HUES48 (cell line): ENCODE measurements at regions not wholly inside any gene's neighbourhood (a gene's known extent, or its start where the extent isn't known, plus 50 kb on each side); places are given as distances from the start of the nearest gene placed in this dataset.

Experiments used
- H3K27ac ChIP-seq: one replicate; pipeline ENCODE4 v1.7.0; 2013; ENCODE audit warnings: low read depth, low read length, inconsistent platforms
- H3K27me3 ChIP-seq: 2 replicates; pipeline ENCODE4 v1.6.1; 2013; ENCODE audit warnings: mild to moderate bottlenecking, low read length; ENCODE audit not compliant: control insufficient read depth, insufficient read depth
- H3K36me3 ChIP-seq: 2 replicates; pipeline ENCODE4 v1.6.1; 2013; ENCODE audit warnings: low read length; ENCODE audit not compliant: control insufficient read depth, insufficient read depth
- H3K4me1 ChIP-seq: 2 replicates; pipeline ENCODE4 v1.6.1; 2013; ENCODE audit warnings: mild to moderate bottlenecking, low read length; ENCODE audit not compliant: control insufficient read depth, insufficient read depth
- H3K4me3 ChIP-seq: 2 replicates; pipeline ENCODE4 v1.5.1; 2013; ENCODE audit warnings: mild to moderate bottlenecking, low read depth, low read length
- H3K9ac ChIP-seq: 2 replicates; pipeline ENCODE4 v1.6.1; 2013; ENCODE audit warnings: mild to moderate bottlenecking, low read depth, low read length, moderate library complexity
- H3K9me3 ChIP-seq: 2 replicates; pipeline ENCODE4 v1.6.1; 2013; ENCODE audit warnings: low read length; ENCODE audit not compliant: control insufficient read depth, insufficient read depth

DNA sequence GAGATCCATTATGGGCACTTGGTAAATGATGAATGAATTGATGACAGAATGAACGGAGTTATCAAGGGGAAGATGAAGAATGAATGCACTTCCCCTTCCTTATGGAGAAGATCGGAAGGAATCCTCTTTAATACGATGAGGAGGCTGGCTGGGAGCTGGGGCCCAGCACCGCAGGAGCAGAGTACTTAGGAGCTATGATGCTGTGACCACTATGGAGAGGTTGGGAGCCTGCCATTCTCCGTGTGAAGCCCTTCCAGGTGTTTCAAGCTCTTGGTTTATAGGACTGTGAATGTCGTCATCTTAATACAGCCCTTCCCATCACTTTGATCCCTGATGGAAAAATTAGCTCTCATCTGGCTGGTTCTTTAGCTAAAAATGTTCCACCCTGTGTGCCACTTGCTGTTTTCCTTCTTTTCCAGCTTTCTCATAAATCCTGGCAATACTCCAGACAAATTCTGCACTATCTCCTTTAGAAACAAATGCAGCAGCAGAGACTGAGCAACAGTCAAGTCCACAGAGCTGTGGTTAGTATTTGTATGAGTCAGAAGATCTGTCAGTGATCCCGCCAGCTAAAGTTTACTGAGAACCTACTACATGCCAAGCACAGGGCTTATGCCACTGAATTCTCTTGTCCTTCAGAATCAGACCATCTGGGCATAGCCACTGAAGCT lies 263.1 kb upstream of the CRY1 start:
- H3K36me3 ChIP-seq: no peaks in the 10 kb centered on the region
- H3K9me3 ChIP-seq: peaks cover 7% of the 10 kb centered on the region; the same call in 1 of the 2 replicates
- H3K4me3 ChIP-seq: no peak overlapping the region
- H3K27ac ChIP-seq: no peak overlapping the region
- H3K4me1 ChIP-seq: no peaks in the 10 kb centered on the region
- H3K9ac ChIP-seq: no peak overlapping the region
- no peaks in the 10 kb centered on the region for H3K27me3 ChIP-seq

DNA sequence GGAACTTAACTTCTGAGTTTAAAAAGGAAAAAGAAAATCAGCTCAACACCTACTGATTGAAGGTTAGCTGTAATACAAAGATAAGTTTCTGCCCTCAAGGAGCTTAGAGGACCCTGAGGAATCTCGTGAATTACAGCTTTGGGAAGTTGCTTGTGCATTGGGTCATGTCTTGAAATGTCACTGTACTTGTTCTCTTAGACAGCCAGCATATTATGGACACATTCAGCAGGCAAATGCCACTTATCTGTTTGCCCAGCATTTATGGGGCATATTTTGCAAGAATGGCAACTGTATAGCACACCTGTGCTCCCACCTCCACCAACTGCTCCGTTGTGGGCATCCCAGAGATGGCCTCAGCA lies 263.6 kb upstream of the CRY1 start:
- H3K27me3 ChIP-seq: no peaks in the 10 kb centered on the region
- no peak overlapping the region for H3K27ac ChIP-seq
- no peaks in the 10 kb centered on the region for H3K4me1 ChIP-seq

DNA sequence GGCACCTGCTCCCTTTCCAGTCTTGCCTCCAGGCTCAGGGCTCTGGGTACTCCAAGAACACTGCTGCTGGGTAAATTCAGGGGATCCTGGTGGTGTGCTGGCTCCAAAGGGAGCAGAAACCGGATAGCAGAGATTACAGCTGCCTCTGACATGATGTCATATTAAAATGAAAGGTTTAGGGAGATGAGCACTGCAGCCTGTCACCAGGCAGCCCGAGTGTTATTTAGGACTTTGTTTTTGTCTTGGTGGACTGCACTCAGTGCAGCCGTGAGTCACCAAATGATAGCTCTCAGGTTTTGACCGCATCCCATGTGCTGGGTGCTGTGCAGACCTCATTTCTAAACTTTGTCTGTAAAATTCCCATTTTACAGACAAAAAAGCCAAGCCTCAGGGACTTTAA lies 266.0 kb upstream of the CRY1 start:
- Histone ChIP-seq H3K27ac (no peak overlapping the region), H3K9me3 (no peaks in the 10 kb centered on the region), H3K4me3 (no peak overlapping the region), H3K36me3 (no peaks in the 10 kb centered on the region), H3K4me1 (no peaks in the 10 kb centered on the region), H3K9ac (no peak overlapping the region), H3K27me3 (no peaks in the 10 kb centered on the region)

More for the DNA sequence above, 263.6 kb upstream of the CRY1 start:
- peaks cover 7% of the 10 kb centered on the region; the same call in 1 of the 2 replicates for H3K9me3 ChIP-seq
- H3K36me3 ChIP-seq: no peaks in the 10 kb centered on the region
- no peak overlapping the region for H3K4me3 ChIP-seq
- no peak overlapping the region for H3K9ac ChIP-seq

DNA sequence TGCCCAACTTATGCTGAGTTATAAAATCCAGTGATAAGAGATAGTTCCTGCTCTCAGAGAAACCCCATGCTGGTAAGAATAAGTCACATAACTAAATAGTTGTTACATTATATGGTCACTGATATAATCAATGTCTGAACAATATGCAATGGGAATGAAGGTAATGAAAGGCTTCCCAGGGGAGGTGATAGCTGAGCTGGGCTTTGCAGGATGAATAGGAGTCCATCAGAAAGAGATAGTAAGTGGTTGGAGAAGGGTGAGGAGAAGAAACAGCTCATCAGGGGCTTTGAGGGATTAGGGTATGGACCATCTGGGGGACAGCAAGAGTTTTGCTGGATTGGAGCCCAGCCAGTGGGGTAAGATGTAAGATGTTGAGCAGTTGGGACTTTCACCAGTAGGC lies 266.7 kb upstream of the CRY1 start:
- Histone ChIP-seq H3K27me3 (no peaks in the 10 kb centered on the region), H3K27ac (no peak overlapping the region), H3K4me1 (no peaks in the 10 kb centered on the region), H3K4me3 (no peak overlapping the region), H3K9me3 (no peaks in the 10 kb centered on the region), H3K36me3 (no peaks in the 10 kb centered on the region), H3K9ac (no peak overlapping the region)

DNA sequence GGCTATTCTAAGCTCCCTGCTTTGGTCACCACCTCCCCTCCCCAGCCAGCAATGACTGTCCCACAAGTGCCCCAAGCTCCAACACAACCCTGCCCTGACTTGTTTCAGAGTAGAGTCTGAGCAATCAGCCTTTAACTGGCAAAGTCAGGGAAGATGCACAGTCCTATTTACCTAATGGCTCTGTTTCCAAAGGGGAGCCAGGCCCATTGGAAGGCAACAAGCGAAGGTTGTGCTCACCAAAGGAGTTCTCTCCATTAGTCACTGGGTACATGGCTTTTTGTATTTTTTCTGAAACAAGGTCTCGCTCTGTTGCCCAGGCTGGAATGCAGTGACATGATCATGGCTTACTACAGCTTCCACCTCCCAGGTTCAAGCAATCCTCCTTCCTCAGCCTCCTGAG lies 267.1 kb upstream of the CRY1 start:
- no peak overlapping the region for H3K4me3 ChIP-seq
- no peak overlapping the region for H3K27ac ChIP-seq
- no peaks in the 10 kb centered on the region for H3K36me3 ChIP-seq
- H3K4me1 ChIP-seq: no peaks in the 10 kb centered on the region
- no peaks in the 10 kb centered on the region for H3K9me3 ChIP-seq
- no peak overlapping the region for H3K9ac ChIP-seq
- H3K27me3 ChIP-seq: no peaks in the 10 kb centered on the region

DNA sequence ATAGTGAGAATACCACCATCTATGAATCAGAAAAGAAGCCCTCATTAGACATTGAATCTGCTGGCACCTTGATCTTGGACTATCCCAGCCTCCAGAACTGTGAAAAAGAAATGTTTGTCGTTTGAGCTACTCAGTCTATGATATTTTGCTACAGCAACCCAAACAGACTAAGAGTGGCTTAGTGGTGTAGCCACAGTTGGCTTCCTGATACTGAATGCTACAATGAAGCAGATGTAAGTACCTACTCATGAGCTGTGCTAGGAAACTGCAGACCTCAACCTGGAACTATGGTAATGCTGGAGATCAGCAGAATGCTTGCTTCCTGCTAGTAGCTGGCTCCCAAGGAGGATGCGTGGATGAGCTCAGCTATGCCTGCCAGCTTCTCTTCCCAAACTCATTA lies 268.6 kb upstream of the CRY1 start:
- H3K9ac ChIP-seq: no peak overlapping the region
- no peaks in the 10 kb centered on the region for H3K4me1 ChIP-seq
- no peaks in the 10 kb centered on the region for H3K36me3 ChIP-seq
- no peaks in the 10 kb centered on the region for H3K27me3 ChIP-seq
- no peaks in the 10 kb centered on the region for H3K9me3 ChIP-seq
- no peak overlapping the region for H3K4me3 ChIP-seq
- no peak overlapping the region for H3K27ac ChIP-seq

DNA sequence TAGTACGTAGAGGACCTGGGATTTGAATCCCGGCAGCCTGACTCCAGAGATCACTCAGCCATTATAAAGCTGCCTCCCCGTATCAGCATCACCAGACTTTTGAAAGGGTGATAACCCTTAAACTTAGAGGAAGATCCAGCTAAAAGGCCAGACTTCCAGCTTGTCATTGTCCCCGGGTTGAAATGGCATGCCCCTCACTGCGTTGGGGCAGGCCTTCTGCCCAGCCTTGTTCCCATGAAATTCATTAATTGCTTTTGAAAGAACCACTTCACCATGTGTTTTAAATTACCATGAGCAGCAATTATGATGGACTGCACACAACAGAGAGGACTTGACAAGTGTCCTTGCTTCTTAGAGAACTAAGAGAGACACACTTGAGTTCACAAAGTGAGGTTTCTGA lies 269.6 kb upstream of the CRY1 start:
- no peaks in the 10 kb centered on the region for H3K4me1 ChIP-seq
- no peaks in the 10 kb centered on the region for H3K36me3 ChIP-seq
- no peak overlapping the region for H3K9ac ChIP-seq
- no peaks in the 10 kb centered on the region for H3K27me3 ChIP-seq
- no peaks in the 10 kb centered on the region for H3K9me3 ChIP-seq
- no peak overlapping the region for H3K4me3 ChIP-seq
- H3K27ac ChIP-seq: no peak overlapping the region

DNA sequence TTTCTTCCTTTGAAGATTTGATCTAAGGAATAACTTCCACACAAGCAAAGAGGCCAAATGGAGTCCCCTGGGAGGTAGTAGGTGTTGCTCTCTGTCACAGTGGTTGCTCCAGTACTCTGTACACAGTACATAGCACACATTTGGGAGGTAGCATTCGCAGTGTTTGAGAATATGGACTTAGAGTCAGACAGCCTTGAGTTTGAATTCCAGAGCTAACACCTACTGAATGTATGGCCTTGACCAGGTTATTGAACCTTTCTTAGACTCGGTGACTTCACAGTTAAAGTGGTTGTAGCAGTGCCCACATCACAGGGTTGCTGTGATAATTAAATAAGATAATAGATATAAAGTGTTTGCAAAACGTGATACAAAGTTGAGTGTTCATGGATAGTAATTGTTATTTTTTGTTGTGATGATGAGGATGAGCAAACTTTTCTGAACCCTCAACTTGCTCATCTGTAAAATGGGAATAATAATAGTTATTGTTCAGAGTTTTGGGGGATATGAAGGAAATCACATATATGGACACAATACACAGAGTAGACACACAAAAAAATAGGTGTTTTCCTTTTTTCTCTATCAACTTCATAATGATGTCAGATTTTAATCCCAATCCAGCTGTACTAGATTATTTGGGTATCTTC lies 271.6 kb upstream of the CRY1 start:
- Histone ChIP-seq H3K27me3 (no peaks in the 10 kb centered on the region), H3K9me3 (no peaks in the 10 kb centered on the region), H3K36me3 (no peaks in the 10 kb centered on the region), H3K9ac (no peak overlapping the region), H3K4me1 (no peaks in the 10 kb centered on the region), H3K4me3 (no peak overlapping the region), H3K27ac (no peak overlapping the region)

DNA sequence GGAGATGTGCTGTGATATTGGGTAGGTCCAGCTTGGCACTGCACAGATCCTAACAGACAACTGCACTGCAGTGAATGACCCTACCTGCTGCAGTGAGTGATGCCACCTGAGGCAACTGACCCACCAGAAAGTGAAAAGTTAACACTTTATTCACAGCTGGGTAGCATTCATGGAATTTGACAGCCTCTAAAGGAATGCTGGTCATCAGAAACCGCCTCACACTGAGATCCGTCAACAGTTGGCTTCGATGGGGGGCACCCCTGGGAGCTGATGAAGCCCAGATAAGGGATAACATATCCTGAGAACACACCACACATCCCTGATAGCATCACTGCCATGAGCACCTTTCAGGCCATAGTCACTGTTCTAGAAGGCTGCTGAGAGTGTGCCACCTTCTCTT lies 272.4 kb upstream of the CRY1 start:
- no peaks in the 10 kb centered on the region for H3K4me1 ChIP-seq

DNA sequence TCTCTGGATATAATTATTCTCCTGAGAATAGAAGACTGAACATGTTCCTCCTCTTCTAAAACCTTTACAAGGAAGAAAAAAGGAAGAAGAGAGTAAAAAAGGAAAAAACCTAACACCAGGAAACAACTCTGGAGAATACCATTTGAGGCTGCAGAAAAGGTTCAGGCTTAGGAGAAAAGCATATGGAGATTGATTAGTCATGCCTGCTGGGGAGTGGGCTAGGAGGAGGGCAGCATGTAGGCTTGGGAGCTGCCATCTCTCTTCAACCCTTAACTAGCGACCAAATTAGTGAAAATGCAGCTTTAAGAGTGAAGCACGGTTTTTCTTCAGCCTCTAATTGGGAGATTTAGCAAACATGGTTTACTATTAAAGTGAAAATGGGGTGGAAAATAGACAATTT lies 273.0 kb upstream of the CRY1 start:
- no peak overlapping the region for H3K4me3 ChIP-seq
- H3K27ac ChIP-seq: no peak overlapping the region
- H3K36me3 ChIP-seq: no peaks in the 10 kb centered on the region
- H3K9ac ChIP-seq: no peak overlapping the region
- H3K4me1 ChIP-seq: no peaks in the 10 kb centered on the region
- no peaks in the 10 kb centered on the region for H3K9me3 ChIP-seq
- no peaks in the 10 kb centered on the region for H3K27me3 ChIP-seq

More for the DNA sequence above, 272.4 kb upstream of the CRY1 start:
- Histone ChIP-seq H3K27me3 (no peaks in the 10 kb centered on the region), H3K9me3 (no peaks in the 10 kb centered on the region), H3K4me3 (no peak overlapping the region), H3K9ac (no peak overlapping the region), H3K36me3 (no peaks in the 10 kb centered on the region), H3K27ac (no peak overlapping the region)

DNA sequence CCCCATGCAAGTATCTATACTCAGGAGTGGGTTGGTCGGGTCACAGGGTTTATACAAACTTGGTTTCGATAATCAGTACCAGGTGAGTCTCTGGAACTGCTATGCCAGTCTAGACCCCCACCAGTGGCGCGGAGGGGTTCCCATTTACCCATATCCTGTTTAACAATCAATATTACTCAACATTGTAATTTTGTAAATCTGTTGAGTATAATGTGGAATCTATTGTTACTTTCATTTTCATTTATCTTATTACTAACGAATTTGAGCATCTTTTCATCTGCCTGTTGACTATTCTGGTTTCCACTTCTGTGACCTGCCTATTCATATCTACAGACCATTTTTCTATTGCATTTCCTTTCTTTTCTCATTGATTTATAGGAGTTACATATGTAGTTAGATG lies 275.2 kb upstream of the CRY1 start:
- Histone ChIP-seq H3K36me3 (no peaks in the 10 kb centered on the region), H3K4me3 (no peak overlapping the region), H3K9me3 (no peaks in the 10 kb centered on the region), H3K9ac (no peak overlapping the region), H3K27me3 (no peaks in the 10 kb centered on the region), H3K4me1 (no peaks in the 10 kb centered on the region), H3K27ac (no peak overlapping the region)
